ENCODE measurements at regions not wholly inside any gene's neighbourhood (a gene's known extent, or its start where the extent isn't known, plus 50 kb on each side); places are given as distances from the start of the nearest gene placed in this dataset.

GRCh38 chr2:169415233-169415748, 53.0 kb upstream of the LRP2 start:
- Mint-ChIP-seq H3K36me3 (no peaks in the 10 kb centered on the region), H3K27ac (no peak overlapping the region), H3K4me1 (no peaks in the 10 kb centered on the region; the same call in 1 of the 2 replicates), H3K27me3 (ENCODE audit: low read depth) (0 out of 2 replicates have a peak, but pooled peaks cover 5% of the 10 kb centered on the region), H3K4me3 (no peak overlapping the region), H3K9me3 (no peaks in the 10 kb centered on the region)
- ATAC-seq = no peak
- ChIA-PET POLR2A (no interaction called here), CTCF (no interaction called here)
- no peak for DNase-seq (ENCODE audit: low spot score)
- no peak for TF ChIP-seq JAZF1 (CRISPR knock-in tag; IDR thresholded peaks at IDR 0.05)
- TF ChIP-seq USF1 (CRISPR knock-in tag; IDR thresholded peaks at IDR 0.05) = 0 out of 2 replicates have a peak, but pooled peaks have one; percentile 27

All from WTC11 (cell line).